H1 (cell line): ENCODE measurements at regions not wholly inside any gene's neighbourhood (a gene's known extent, or its start where the extent isn't known, plus 50 kb on each side); places are given as distances from the start of the nearest gene placed in this dataset.

Experiments used
- BACH1 ChIP-seq: IDR thresholded peaks from 2 replicates; pipeline ENCODE4 v1.6.1; 2012; ENCODE audit warnings: low read length, improper control_type of control experiment
- BCL11A ChIP-seq, 2 experiments: IDR thresholded peaks; one replicate each; pipeline ENCODE4 v1.6.1; 2011; ENCODE audit warnings: low read depth in 2 of 2, low read length in 2 of 2, mild to moderate bottlenecking in 2 of 2
- CBX8 ChIP-seq: fragments of 300-800, 300-1000 bp; sonication (generic); IDR thresholded peaks from 2 replicates; pipeline ENCODE4 v1.7.1; 2016; ENCODE audit warnings: low read depth, low read length, borderline replicate concordance
- CHD2 ChIP-seq: IDR thresholded peaks from 2 replicates; pipeline ENCODE4 v1.6.1; 2012; ENCODE audit warnings: low read length, improper control_type of control experiment
- CTCF ChIP-seq, 3 experiments: IDR thresholded peaks; 1 replicate in 2 of 3; 2 replicates in 1 of 3; pipeline versions ENCODE4 v1.5.1 to v1.6.1; 2011; ENCODE audit warnings: low read length in 3 of 3, mild to moderate bottlenecking in 3 of 3, inconsistent platforms in 2 of 3, low read depth in 1 of 3, moderate library complexity in 1 of 3; ENCODE audit not compliant: insufficient read depth in 1 of 3; ENCODE audit errors: control extremely low read depth in 1 of 3
- EZH2 ChIP-seq: fragments of 200-600 bp; sonication (generic); IDR thresholded peaks from 2 replicates; pipeline ENCODE4 v1.7.1; 2012; ENCODE audit warnings: low read depth, mild to moderate bottlenecking, moderate library complexity, low read length, inconsistent platforms; ENCODE audit not compliant: severe bottlenecking
- KDM1A ChIP-seq: fragments of 200-600, 300-600 bp; sonication (generic); IDR thresholded peaks from 2 replicates; pipeline ENCODE4 v1.7.1; 2016; ENCODE audit warnings: mild to moderate bottlenecking, low read length, borderline replicate concordance
- MAX ChIP-seq: IDR thresholded peaks from 2 replicates; pipeline ENCODE4 v1.6.1; 2012; ENCODE audit warnings: inconsistent platforms
- POLR2A ChIP-seq, 2 experiments: IDR thresholded peaks; 1 replicate in 1 of 2; 2 replicates in 1 of 2; pipeline ENCODE4 v1.6.1; 2011; ENCODE audit warnings: low read depth in 2 of 2, low read length in 2 of 2, mild to moderate bottlenecking in 2 of 2; ENCODE audit errors: control extremely low read depth in 1 of 2
- SAP30 ChIP-seq: fragments of 300-600 bp; sonication (generic); IDR thresholded peaks from 2 replicates; pipeline ENCODE4 v1.7.1; 2012; ENCODE audit warnings: low read length, moderate library complexity, mild to moderate bottlenecking, inconsistent platforms; ENCODE audit not compliant: insufficient read depth, insufficient replicate concordance
- SIRT6 ChIP-seq: IDR thresholded peaks from one replicate; pipeline ENCODE4 v1.7.1; 2012; ENCODE audit warnings: low read length, inconsistent platforms
- USF2 ChIP-seq: IDR thresholded peaks from 2 replicates; pipeline ENCODE4 v1.6.1; 2011; ENCODE audit warnings: low read length, improper control_type of control experiment
- YY1 ChIP-seq: IDR thresholded peaks from 2 replicates; pipeline ENCODE4 v1.6.1; 2011; ENCODE audit warnings: low read depth, mild to moderate bottlenecking, low read length
- ZNF274 ChIP-seq: IDR thresholded peaks from 2 replicates; pipeline ENCODE4 v1.7.0; 2012; ENCODE audit warnings: low read length, borderline replicate concordance; ENCODE audit errors: extremely low read depth

GRCh38 chr15:36126194-36126593 lies 453.2 kb upstream of the CDIN1 start:
- TF ChIP-seq EZH2 (no peak), SAP30 (no peak), MAX (no peak), CTCF (IDR thresholded peaks at IDR 0.05; ENCODE audit: control extremely low read depth in 1 of 3, insufficient read depth in 1 of 3, low read depth in 1 of 3, low read length in 3 of 3) (no peak), SIRT6 (no peak), CHD2 (no peak), KDM1A (no peak), CBX8 (no peak), BCL11A (IDR thresholded peaks at IDR 0.05; ENCODE audit: low read depth in 2 of 2, low read length in 2 of 2) (no peak), YY1 (no peak), USF2 (no peak), POLR2A (IDR thresholded peaks at IDR 0.05; ENCODE audit: control extremely low read depth in 1 of 2, low read depth in 2 of 2, low read length in 2 of 2) (no peak), ZNF274 (no peak), BACH1 (no peak)
